B cell (primary cell): ENCODE measurements at regions not wholly inside any gene's neighbourhood (a gene's known extent, or its start where the extent isn't known, plus 50 kb on each side); places are given as distances from the start of the nearest gene placed in this dataset.

Experiments used
- ATAC-seq: fragments of 200-7000 bp; cut with Tn5 transposase; one replicate; pipeline ENCODE4 v1.10.0; 2021; ENCODE audit warnings: low read depth, mild to moderate bottlenecking, moderate number of reproducible peaks, moderate library complexity
- CTCF ChIA-PET: fragments of 350-600 bp; sonication (Branson Sonifier 250); formaldehyde crosslinking; loops from one replicate; lab custom pipeline; 2021; ENCODE audit warnings: antibody characterized with exemption, inconsistent platforms; lab: Charles Lee
- POLR2A ChIA-PET: fragments of 350-600 bp; sonication (Branson Sonifier 250); formaldehyde crosslinking; loops from one replicate; lab custom pipeline; 2021; ENCODE audit warnings: antibody characterized with exemption; lab: Charles Lee
- DNase-seq: peaks from one replicate; pipeline ENCODE4 v3.0.0; 2013
- H2AFZ ChIP-seq: 2 replicates; pipeline ENCODE4 v1.6.1; 2012; ENCODE audit warnings: mild to moderate bottlenecking, low read depth, low read length; ENCODE audit not compliant: insufficient read depth, poor library complexity, severe bottlenecking
- H3K27ac ChIP-seq, 2 donors: 1 replicate in 1 of 2; 2 replicates in 1 of 2; pipeline ENCODE4 v1.5.1; 2012 to 2013; ENCODE audit warnings: low read length in 2 of 2, mild to moderate bottlenecking in 2 of 2, moderate library complexity in 1 of 2
- H3K27me3 ChIP-seq, 4 experiments: fragments of 200-600 bp in 1 of 4; sonication (generic) in 1 of 4; replicated peaks in 1 of 4; 1 replicate in 2 of 4; 2 replicates in 2 of 4; pipeline versions ENCODE4 v1.6.1 to v1.7.0; 2013 to 2016; ENCODE audit warnings: low read length in 3 of 4, mild to moderate bottlenecking in 2 of 4, mixed read lengths in 1 of 4, moderate library complexity in 1 of 4; ENCODE audit not compliant: insufficient read depth in 4 of 4, control insufficient read depth in 3 of 4; ENCODE audit errors: control extremely low read depth in 1 of 4
- H3K36me3 ChIP-seq, 2 experiments: replicated peaks in 1 of 2; 1 replicate in 1 of 2; 2 replicates in 1 of 2; pipeline versions ENCODE4 v1.6.1 to v1.7.1; 2013; ENCODE audit warnings: low read length in 1 of 2; ENCODE audit not compliant: insufficient read depth in 2 of 2, control insufficient read depth in 1 of 2; ENCODE audit errors: control extremely low read depth in 1 of 2, extremely low read depth in 1 of 2
- H3K4me1 ChIP-seq, 2 donors: fragments of 200-600 bp in 1 of 2; sonication (generic) in 1 of 2; 1 replicate in 1 of 2; 2 replicates in 1 of 2; pipeline versions ENCODE4 v1.5.1 to v1.6.1; 2013 to 2017; ENCODE audit warnings: low read length in 2 of 2; ENCODE audit not compliant: control insufficient read depth in 2 of 2, insufficient read depth in 2 of 2
- H3K4me2 ChIP-seq: replicated peaks from 2 replicates; pipeline ENCODE3; 2012; ENCODE audit warnings: mild to moderate bottlenecking, low read depth, low read length; ENCODE audit not compliant: poor library complexity, severe bottlenecking
- H3K4me3 ChIP-seq, 5 experiments: fragments of 200-600 bp in 1 of 5; sonication (generic) in 1 of 5; 1 replicate in 3 of 5; 2 replicates in 2 of 5; pipeline versions ENCODE4 v1.5.1 to v1.7.0; 2011 to 2016; ENCODE audit warnings: low read length in 4 of 5, mild to moderate bottlenecking in 4 of 5, low read depth in 2 of 5, control low read depth in 1 of 5, moderate library complexity in 1 of 5; ENCODE audit not compliant: insufficient read depth in 1 of 5; ENCODE audit errors: control extremely low read depth in 1 of 5, extremely low read depth in 1 of 5
- H3K79me2 ChIP-seq: fragments of 200-600 bp; sonication (generic); one replicate; pipeline ENCODE4 v1.6.0; 2016; ENCODE audit warnings: low read length; ENCODE audit not compliant: control insufficient read depth, insufficient read depth
- H3K9ac ChIP-seq: fragments of 200-600 bp; sonication (generic); 2 replicates; pipeline ENCODE4 v1.6.1; 2017; ENCODE audit warnings: mild to moderate bottlenecking, low read length, moderate library complexity
- H3K9me3 ChIP-seq, 3 donors: one replicate each; pipeline versions ENCODE4 v1.6.1 to v1.7.1; 2013; ENCODE audit warnings: low read length in 2 of 3; ENCODE audit not compliant: control insufficient read depth in 2 of 3, insufficient read depth in 1 of 3; ENCODE audit errors: control extremely low read depth in 1 of 3
- H4K20me1 ChIP-seq: 2 replicates; pipeline ENCODE4 v1.6.0; 2012; ENCODE audit warnings: mild to moderate bottlenecking, low read length; ENCODE audit not compliant: insufficient read depth, control insufficient read depth, poor library complexity, severe bottlenecking
- H3K27ac Mint-ChIP-seq: one replicate; pipeline ENCODE4 v1.8.0; 2021; ENCODE audit warnings: mixed read lengths
- H3K27me3 Mint-ChIP-seq: one replicate; pipeline ENCODE4 v1.8.0; 2021; ENCODE audit warnings: mixed read lengths
- H3K4me1 Mint-ChIP-seq: one replicate; pipeline ENCODE4 v1.8.0; 2021; ENCODE audit warnings: mixed read lengths
- H3K4me3 Mint-ChIP-seq: one replicate; pipeline ENCODE4 v1.8.0; 2021; ENCODE audit warnings: mixed read lengths
- H3K9me3 Mint-ChIP-seq: one replicate; pipeline ENCODE4 v1.8.0; 2022; ENCODE audit warnings: mixed read lengths; ENCODE audit not compliant: insufficient read depth
- CTCF ChIP-seq: fragments of 200-600 bp; IDR thresholded peaks from one replicate; pipeline ENCODE4 v1.8.0; 2022; ENCODE audit warnings: antibody characterized with exemption, mild to moderate bottlenecking
- EZH2 ChIP-seq: IDR thresholded peaks from 2 replicates; pipeline ENCODE4 v1.6.1; 2012; ENCODE audit warnings: borderline replicate concordance, low read depth, mild to moderate bottlenecking, moderate library complexity, low read length; ENCODE audit not compliant: insufficient read depth, poor library complexity, severe bottlenecking
- WGBS: methylation state at CpG from one replicate; pipeline ENCODE4 v1.1.5; 2013; ENCODE audit warnings: missing lambda C conversion rate; ENCODE audit not compliant: insufficient coverage; 5-methylcytosine and 5-hydroxymethylcytosine counted together
- intact Hi-C: fragments of 100-400 bp; cut with micrococcal nuclease; formaldehyde crosslinking; loops from one replicate; pipeline ENCODE4 v1.10.0; 2022

DNA sequence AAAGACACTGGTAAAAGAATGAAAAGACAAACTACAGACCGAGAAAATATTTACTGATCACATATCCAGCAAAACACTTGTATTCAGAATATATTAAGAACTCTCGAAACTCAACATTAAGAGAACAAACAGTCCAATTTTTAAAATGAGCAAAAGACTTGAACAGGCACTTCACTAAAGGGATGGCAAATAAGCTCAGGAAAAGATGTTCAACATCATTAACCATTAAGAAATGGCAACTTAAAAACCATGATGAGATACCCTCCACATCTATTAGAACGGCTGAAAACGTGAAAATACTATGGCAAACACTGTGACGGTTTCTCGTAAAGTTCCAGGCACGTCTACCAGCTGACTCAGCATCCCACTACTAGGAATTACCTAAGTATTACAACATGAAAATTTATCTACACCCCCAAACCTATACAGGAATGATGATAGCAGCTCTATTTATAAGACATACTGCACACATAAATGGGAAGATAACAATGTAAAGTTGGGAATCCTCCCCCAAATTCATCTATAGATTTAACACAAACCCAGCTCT lies 86.1 kb upstream of the PROK2 start:
- TF ChIP-seq EZH2 (no peak), CTCF (no peak)
- Histone ChIP-seq H3K79me2 (no peaks in the 10 kb centered on the region), H3K9ac (no peak overlapping the region), H2AFZ (no peak overlapping the region), H3K4me3 (no peak overlapping the region), H3K9me3 (no peaks in the 10 kb centered on the region), H3K27ac (no peak overlapping the region), H3K4me2 (no peak overlapping the region), H3K36me3 (no peaks in the 10 kb centered on the region), H4K20me1 (no peaks in the 10 kb centered on the region), H3K27me3 (peaks cover 0 to 7% (median under 1%) of the 10 kb centered on the region in 4 experiments), H3K4me1 (peaks cover 5 to 10% of the 10 kb centered on the region in 2 donors)
- Mint-ChIP-seq H3K27me3 (peaks cover 31% of the 10 kb centered on the region), H3K4me3 (no peak overlapping the region), H3K27ac (no peak overlapping the region), H3K4me1 (peaks cover 17% of the 10 kb centered on the region), H3K9me3 (no peaks in the 10 kb centered on the region)
- intact Hi-C loops, result loop anchor here (10.0 kb wide), 2 partner anchors 574 to 884 kb away; partner anchors contain the start of gene RYBP
- ChIA-PET CTCF (interaction anchor here (0.7 to 12.6 kb wide), 3 partner anchors 9 to 950 kb away, joined by 3 to 208 read pairs (median 3); no protein-coding TSS in a partner anchor), POLR2A (no interaction called here)
- ATAC-seq (no peak), DNase-seq (no peak)
- 89% methylated on average over 5 of the region's 7 CpGs for WGBS

- Histone ChIP-seq H3K4me3 (no peak overlapping the region), H2AFZ (no peak overlapping the region), H3K9me3 (no peaks in the 10 kb centered on the region), H3K4me2 (no peak overlapping the region), H3K9ac (no peak overlapping the region), H3K27me3 (peaks cover 0 to 13% (median 9%) of the 10 kb centered on the region in 4 experiments), H3K79me2 (no peaks in the 10 kb centered on the region), H4K20me1 (no peaks in the 10 kb centered on the region), H3K4me1 (no peaks in the 10 kb centered on the region), H3K27ac (no peak overlapping the region), H3K36me3 (no peaks in the 10 kb centered on the region)
- ATAC-seq (no peak), DNase-seq (no peak)
- TF ChIP-seq CTCF (no peak), EZH2 (no peak)
- intact Hi-C loops, result no loop called here
- Mint-ChIP-seq H3K27ac (no peak overlapping the region), H3K27me3 (peaks cover 42% of the 10 kb centered on the region), H3K4me3 (no peak overlapping the region), H3K4me1 (peaks cover 7% of the 10 kb centered on the region), H3K9me3 (no peaks in the 10 kb centered on the region)
- POLR2A ChIA-PET, result no interaction called here
- no CpG with 5 or more reads among the region's 3 CpGs for WGBS
- CTCF ChIA-PET, result no interaction called here
These were observed 83.9 kb upstream of the PROK2 start for GRCh38 chr3:71868876-71869275.
